MM.1S (cell line): ENCODE measurements at regions not wholly inside any gene's neighbourhood (a gene's known extent, or its start where the extent isn't known, plus 50 kb on each side); places are given as distances from the start of the nearest gene placed in this dataset.
"Not testable (repeated sequence)": the region's sequence is repeated elsewhere in the genome, so short reads cannot be mapped to it uniquely, and the experiment has no call there.

Experiments
- EZH2 ChIP-seq: fragments of 300-600 bp; sonication (generic); optimal IDR thresholded peaks from 2 replicates; pipeline ENCODE3; 2017; ENCODE audit warnings: low read depth, mild to moderate bottlenecking, antibody characterized with exemption, low read length, mixed read lengths
- EZH2phosphoT487 ChIP-seq: fragments of 300-600 bp; sonication (generic); IDR thresholded peaks from 2 replicates; pipeline ENCODE4 v1.6.1; 2018; ENCODE audit warnings: antibody characterized with exemption, low read length
- TF ChIP-seq, protein P1 (sequence below): fragments of 300-600 bp; sonication (generic); IDR thresholded peaks from 2 replicates; pipeline ENCODE4 v1.5.1; 2016; ENCODE audit warnings: antibody characterized with exemption, low read length, mixed read lengths

DNA sequence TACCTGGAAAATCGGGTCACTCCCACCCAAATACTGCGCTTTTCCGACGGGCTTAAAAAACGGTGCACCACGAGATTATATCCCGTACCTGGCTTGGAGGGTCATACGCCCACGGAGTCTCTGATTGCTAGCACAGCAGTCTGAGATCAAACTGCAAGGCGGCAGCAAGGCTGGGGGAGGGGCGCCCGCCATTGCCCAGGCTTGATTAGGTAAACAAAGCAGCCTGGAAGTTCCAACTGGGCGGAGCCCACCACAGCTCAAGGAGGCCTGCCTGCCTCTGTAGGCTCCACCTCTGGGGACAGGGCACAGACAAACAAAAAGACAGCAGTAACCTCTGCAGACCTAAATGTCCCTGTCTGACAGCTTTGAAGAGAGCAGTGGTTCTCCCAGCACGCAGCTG is 64.5 kb upstream of the OR5P2 start:
- not testable (repeated sequence) for TF ChIP-seq EZH2, EZH2phosphoT487
- TF ChIP-seq, protein P1, sequence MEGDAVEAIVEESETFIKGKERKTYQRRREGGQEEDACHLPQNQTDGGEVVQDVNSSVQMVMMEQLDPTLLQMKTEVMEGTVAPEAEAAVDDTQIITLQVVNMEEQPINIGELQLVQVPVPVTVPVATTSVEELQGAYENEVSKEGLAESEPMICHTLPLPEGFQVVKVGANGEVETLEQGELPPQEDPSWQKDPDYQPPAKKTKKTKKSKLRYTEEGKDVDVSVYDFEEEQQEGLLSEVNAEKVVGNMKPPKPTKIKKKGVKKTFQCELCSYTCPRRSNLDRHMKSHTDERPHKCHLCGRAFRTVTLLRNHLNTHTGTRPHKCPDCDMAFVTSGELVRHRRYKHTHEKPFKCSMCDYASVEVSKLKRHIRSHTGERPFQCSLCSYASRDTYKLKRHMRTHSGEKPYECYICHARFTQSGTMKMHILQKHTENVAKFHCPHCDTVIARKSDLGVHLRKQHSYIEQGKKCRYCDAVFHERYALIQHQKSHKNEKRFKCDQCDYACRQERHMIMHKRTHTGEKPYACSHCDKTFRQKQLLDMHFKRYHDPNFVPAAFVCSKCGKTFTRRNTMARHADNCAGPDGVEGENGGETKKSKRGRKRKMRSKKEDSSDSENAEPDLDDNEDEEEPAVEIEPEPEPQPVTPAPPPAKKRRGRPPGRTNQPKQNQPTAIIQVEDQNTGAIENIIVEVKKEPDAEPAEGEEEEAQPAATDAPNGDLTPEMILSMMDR: not testable (repeated sequence)
